ENCODE measurements at regions not wholly inside any gene's neighbourhood (a gene's known extent, or its start where the extent isn't known, plus 50 kb on each side); places are given as distances from the start of the nearest gene placed in this dataset.

DNA sequence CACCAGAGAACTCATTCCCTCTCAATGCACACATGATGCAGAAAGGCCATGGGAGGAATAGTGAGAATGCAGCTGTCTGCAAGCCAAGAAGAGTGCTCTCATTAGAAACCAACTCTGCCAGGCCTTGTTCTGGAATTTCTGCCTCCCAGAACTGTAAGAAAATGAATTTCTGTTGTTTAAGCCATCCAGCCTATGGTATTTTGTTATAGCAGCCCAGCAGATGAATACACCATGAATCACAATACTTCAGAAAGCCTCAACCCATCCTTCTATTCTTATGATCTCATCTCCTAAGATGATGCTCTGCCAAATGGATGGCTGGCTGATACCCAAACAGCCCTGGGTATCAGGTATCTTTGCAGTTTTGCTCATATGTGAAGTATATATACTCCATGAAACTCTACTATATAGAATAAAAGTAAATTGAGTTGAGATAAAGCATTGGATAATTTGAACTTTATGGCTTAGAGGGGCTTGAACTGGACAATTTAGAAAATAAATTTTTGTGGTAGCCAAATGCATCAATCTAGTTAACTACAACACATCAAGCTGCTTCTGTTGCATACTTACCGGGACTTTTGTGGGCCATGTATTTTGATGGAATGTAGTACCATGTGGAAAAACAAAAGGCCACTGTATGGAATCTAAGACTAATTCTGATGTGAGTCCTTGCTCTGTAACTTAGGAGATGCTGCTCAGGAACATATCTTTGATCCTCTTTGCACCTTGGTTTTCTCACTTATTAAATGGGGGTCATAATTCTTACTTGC is 245.9 kb downstream of the HS3ST1 start:
- H4K91ac ChIP-seq (replicated peaks; ENCODE audit: insufficient read length, low read length): no peak overlapping the region
- no peak overlapping the region for H3K56ac ChIP-seq (replicated peaks; ENCODE audit: insufficient read length, low read depth, low read length)
- no peaks in the 10 kb centered on the region for H3K4me1 ChIP-seq (replicated peaks in 1 of 4; ENCODE audit: control insufficient read depth in 3 of 4, insufficient read depth in 4 of 4, low read length in 3 of 4)
- no peaks in the 10 kb centered on the region for H3K36me3 ChIP-seq (ENCODE audit: control insufficient read depth in 2 of 4, insufficient read depth in 4 of 4, low read length in 3 of 4)
- H3K4ac ChIP-seq (replicated peaks; ENCODE audit: insufficient read length, low read depth, low read length): no peak overlapping the region
- no peaks in the 10 kb centered on the region for H3K79me1 ChIP-seq (ENCODE audit: low read depth, low read length)
- H2BK5ac ChIP-seq (ENCODE audit: low read depth, low read length): no peak overlapping the region
- no peak overlapping the region for H2BK15ac ChIP-seq (ENCODE audit: low read length)
- H2BK20ac ChIP-seq (ENCODE audit: low read length): no peak overlapping the region
- no peak overlapping the region for H3K23ac ChIP-seq (ENCODE audit: insufficient read length)
- H3K27ac ChIP-seq (ENCODE audit: low read depth, low read length): no peak overlapping the region
- H3K14ac ChIP-seq (ENCODE audit: insufficient read length): no peak overlapping the region
- POLR2A ChIA-PET (ENCODE audit: partially characterized antibody): no interaction called here
- H2AK5ac ChIP-seq (ENCODE audit: low read depth, low read length): no peak overlapping the region
- no peaks in the 10 kb centered on the region for H3K9me3 ChIP-seq (ENCODE audit: insufficient read depth in 2 of 2, low read depth in 1 of 2, low read length in 1 of 2)
- H3K27me3 ChIP-seq (replicated peaks in 1 of 4; ENCODE audit: control insufficient read depth in 3 of 4, extremely low read depth in 1 of 4, insufficient read depth in 3 of 4, low read length in 3 of 4): no peaks in the 10 kb centered on the region
- WGBS, 2 experiments (ENCODE audit: extremely low coverage in 1 of 2, insufficient coverage in 1 of 2, insufficient read length in 1 of 2, insufficient replicate concordance in 2 of 2, low coverage in 1 of 2, low lambda C conversion rate in 2 of 2, missing lambda C conversion rate in 1 of 2): 92% methylated on average over 1 of the region's 1 CpG; no CpG with 5 or more reads in 1 of the 2 experiments
- H3K79me2 ChIP-seq (ENCODE audit: control insufficient read depth in 1 of 2, insufficient read depth in 2 of 2, low read length in 2 of 2): no peaks in the 10 kb centered on the region
- no peak for DNase-seq (ENCODE audit: low read depth in 1 of 2, low spot score in 2 of 2)
- H3K4me2 ChIP-seq (ENCODE audit: insufficient read depth in 1 of 2, low read depth in 2 of 2, low read length in 2 of 2): no peak overlapping the region
- H4K5ac ChIP-seq (ENCODE audit: insufficient read length, low read depth, low read length): no peak overlapping the region
- H3K9ac ChIP-seq (replicated peaks in 1 of 4; ENCODE audit: extremely low read depth in 1 of 4, low read depth in 3 of 4, low read length in 3 of 4): no peak overlapping the region
- H2BK12ac ChIP-seq (ENCODE audit: low read depth, low read length): no peak overlapping the region
- no peaks in the 10 kb centered on the region for H4K20me1 ChIP-seq (replicated peaks in 1 of 2; ENCODE audit: control insufficient read depth in 1 of 2, insufficient read depth in 2 of 2, low read length in 2 of 2)
- CTCF ChIA-PET (ENCODE audit: partially characterized antibody): interaction anchor here (0.5 kb wide), 1 partner anchor 220 kb away, joined by 3 read pairs; no protein-coding TSS in a partner anchor
- H2AFZ ChIP-seq (ENCODE audit: low read length): no peak overlapping the region
- H3K23me2 ChIP-seq (ENCODE audit: low read depth, low read length): no peaks in the 10 kb centered on the region
- H3K18ac ChIP-seq (ENCODE audit: extremely low read depth, low read length): no peak overlapping the region
- no peak overlapping the region for H2BK120ac ChIP-seq (replicated peaks; ENCODE audit: low read depth, low read length)
- no peak overlapping the region for H3K4me3 ChIP-seq (ENCODE audit: extremely low read depth in 1 of 4, insufficient read depth in 2 of 4, low read depth in 3 of 4, low read length in 4 of 4)
- FAIRE-seq: no peak
- H4K8ac ChIP-seq (ENCODE audit: extremely low read depth, insufficient read depth, low read length): no peak overlapping the region
- no peak for TF ChIP-seq RAD21 (IDR thresholded peaks at IDR 0.05 in 1 of 2, conservative IDR thresholded peaks at IDR 0.05 in 1 of 2; ENCODE audit: low read depth in 2 of 2, low read length in 2 of 2)
- no peak for TF ChIP-seq CHD2 (IDR thresholded peaks at IDR 0.05; ENCODE audit: low read length)
- no peak for TF ChIP-seq TAF1 (IDR thresholded peaks at IDR 0.05; ENCODE audit: low read depth, low read length)
- TF ChIP-seq CEBPB (IDR thresholded peaks at IDR 0.05; ENCODE audit: low read depth, low read length): no peak
- no peak for TF ChIP-seq POU5F1 (IDR thresholded peaks at IDR 0.05; ENCODE audit: low read depth, low read length)
- TF ChIP-seq MAX (IDR thresholded peaks at IDR 0.05): no peak
- no peak for TF ChIP-seq SIN3A (conservative IDR thresholded peaks at IDR 0.05 in 1 of 2, IDR thresholded peaks at IDR 0.05 in 1 of 2; ENCODE audit: low read depth in 1 of 2, low read length in 2 of 2)
- TF ChIP-seq NANOG (IDR thresholded peaks at IDR 0.05; ENCODE audit: insufficient read depth, low read depth, low read length, poor library complexity, severe bottlenecking): no peak
- no peak for TF ChIP-seq KDM4A (IDR thresholded peaks at IDR 0.05; ENCODE audit: low read depth, low read length, severe bottlenecking)
- no peak for TF ChIP-seq RBBP5 (IDR thresholded peaks at IDR 0.05; ENCODE audit: borderline replicate concordance, low read depth, low read length)
- TF ChIP-seq HDAC6 (IDR thresholded peaks at IDR 0.05; ENCODE audit: low read depth, low read length): no peak
- TF ChIP-seq RNF2 (IDR thresholded peaks at IDR 0.05; ENCODE audit: borderline replicate concordance, low read depth, low read length, missing control alignments, poor library complexity, severe bottlenecking): no peak

Data from H1 (cell line).